ENCODE measurements at regions not wholly inside any gene's neighbourhood (a gene's known extent, or its start where the extent isn't known, plus 50 kb on each side); places are given as distances from the start of the nearest gene placed in this dataset.

GRCh38 chr2:175463169-175463568 is 281.7 kb upstream of the ATP5MC3 start:
- DNase-seq (ENCODE audit: low read depth): no peak

DNA sequence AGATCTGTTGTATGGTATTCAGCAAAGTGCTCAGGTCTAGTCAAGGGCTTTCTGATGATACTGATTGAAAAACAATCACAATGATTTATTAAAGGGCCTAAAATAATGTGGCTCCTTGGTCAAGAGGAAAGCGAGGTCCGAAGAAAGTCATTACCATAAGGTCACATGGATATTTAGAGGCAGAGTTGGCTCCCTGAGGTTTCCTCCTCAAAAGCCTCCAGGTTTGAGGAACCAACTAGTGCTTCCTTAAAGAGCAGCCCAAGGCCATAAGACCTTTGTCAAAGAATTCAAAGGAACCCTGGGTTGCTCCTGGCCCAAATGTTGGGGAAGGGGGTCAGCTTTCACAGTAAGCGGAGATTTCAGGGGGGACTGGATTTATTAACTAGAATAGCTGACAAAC is 280.7 kb upstream of the ATP5MC3 start:
- DNase-seq (ENCODE audit: low read depth): no peak

DNA sequence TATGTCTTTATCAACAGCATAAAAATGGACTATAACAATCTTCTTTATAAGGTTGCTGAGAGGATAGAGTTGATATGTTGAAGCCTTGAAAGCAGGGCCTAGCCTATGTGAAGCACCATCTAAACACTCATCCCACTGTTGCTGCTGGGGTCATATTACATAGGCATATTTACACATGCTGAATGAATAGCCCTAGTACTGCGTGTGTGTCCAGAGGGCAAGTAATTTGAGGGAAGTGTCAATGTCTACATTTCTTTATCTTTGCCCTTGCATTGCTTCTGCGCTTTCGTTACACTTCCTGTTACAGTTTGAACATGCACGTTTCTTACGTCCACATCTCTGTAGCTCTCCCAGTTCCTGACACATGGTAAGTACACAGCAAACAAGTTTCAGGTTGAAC is 280.3 kb upstream of the ATP5MC3 start:
- DNase-seq (ENCODE audit: low read depth): no peak

GRCh38 chr2:175457895-175458448 is 276.5 kb upstream of the ATP5MC3 start:
- no peak for DNase-seq (ENCODE audit: low read depth)

DNA sequence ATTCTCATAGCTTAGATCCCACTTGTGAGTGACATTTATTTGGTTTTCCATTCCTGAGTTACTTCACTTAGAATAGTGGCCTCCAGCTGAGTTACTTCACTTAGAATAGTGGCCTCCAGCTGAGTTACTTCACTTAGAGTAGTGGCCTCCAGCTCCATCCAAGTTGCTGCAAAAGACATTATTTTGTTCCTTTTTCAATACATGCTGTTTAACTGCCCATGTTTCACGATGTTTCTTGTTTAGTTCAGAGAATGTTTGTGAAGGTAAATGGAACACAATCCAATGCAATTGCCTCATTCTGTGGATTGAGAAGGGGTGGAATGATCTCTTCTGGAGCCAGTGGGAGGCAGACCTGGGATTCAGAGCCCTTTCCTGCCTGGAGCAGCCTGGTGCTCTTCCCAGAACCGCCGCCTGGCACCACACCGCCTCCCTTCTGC is 273.5 kb upstream of the ATP5MC3 start:
- DNase-seq (ENCODE audit: low read depth): no peak

DNA sequence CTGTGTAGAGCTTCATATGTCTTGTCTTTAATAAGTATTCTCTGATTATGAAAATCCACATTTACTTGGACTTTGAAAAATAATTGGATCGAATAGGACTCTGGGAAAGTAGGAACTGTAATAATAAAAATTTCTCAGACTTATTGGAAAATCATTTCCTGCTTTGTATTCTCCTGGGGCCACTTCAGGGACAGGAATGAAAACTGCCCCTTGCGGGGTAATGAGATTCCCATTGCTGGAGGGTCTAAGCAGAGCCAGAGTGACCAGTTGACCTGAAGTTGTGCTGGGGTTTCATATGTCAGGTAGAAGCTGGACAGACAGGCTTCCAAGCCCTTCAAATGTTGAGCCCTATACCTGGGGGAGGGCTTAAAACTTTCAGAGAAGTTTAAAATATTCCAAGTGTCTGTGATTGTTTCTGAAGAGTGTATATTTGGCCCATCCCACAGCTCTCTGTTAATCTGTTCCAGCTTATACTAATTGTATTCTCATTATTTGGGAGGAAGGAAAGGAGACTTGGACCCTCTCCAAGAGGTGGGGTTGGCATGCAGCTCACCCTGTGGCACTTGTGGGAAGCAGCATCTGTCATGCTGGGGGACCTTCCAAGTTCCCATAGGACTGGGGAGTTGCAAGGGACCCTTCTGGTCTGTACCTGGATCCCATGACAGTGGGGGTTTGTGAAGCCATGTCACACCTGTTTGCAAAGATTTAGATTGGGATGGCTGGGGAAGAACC is 268.7 kb upstream of the ATP5MC3 start:
- DNase-seq (ENCODE audit: low read depth): no peak

GRCh38 chr2:175449616-175450015 is 268.1 kb upstream of the ATP5MC3 start:
- DNase-seq (ENCODE audit: low read depth): no peak

DNA sequence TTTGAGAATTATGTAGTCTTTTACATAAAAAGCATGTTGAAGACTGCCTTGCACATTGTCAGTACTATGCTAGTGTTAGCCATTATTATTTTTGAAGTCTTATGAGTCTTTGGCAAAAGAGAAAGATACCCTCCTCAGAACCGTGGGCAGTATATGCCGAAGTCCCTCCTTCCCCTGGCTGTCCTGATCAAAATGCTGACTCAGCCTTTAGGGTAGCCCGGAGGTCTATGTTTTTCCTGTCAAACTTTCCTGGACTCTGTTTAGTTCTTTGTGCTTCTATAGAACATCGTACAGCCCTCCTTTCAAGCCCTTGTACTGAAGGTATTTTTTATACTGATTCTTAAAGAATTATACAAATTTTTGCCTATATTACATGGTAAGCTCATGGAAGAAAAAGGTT is 264.7 kb upstream of the ATP5MC3 start:
- DNase-seq (ENCODE audit: low read depth): no peak

DNA sequence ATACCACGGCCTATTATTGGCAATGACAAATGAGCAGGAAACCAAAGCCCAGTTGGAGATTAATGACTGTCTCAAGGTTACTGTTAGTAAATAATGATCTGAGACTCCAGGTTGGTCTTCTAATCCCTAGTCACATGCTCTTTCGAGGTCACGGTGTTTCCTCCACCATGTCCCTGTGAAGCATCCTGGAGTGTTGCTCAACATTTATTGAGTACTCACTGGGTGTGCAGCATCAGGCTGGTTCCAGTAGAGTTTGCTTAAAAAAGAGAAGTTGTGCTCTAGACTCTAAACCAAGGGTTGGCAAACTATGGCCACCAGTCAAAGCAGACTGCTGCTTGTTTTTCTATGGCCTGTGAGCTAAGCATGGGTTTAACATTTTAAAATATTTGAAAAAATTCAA is 263.8 kb upstream of the ATP5MC3 start:
- no peak for DNase-seq (ENCODE audit: low read depth)

DNA sequence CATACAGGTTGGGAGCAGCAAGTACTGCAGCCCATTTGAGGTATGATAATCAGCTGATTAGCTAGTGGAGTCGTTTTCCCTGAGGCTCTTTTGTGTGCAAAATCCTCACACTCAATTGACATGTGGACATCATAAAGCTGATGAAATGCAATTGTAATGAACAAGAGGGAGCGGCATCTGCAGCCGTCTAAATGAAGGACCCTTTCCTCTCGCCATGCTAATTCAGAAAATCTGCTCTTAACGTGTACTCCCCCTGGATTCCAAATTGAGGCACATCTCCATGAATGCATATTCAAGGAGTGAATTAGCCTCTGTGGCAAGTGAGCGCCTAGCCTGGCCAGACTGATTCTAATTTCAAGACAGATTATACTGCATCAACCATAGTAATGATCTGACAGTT is 260.9 kb upstream of the ATP5MC3 start:
- DNase-seq (ENCODE audit: low read depth): no peak

- DNase-seq (ENCODE audit: low read depth): no peak
Measured at GRCh38 chr2:175441181-175441761, 259.8 kb upstream of the ATP5MC3 start.

DNA sequence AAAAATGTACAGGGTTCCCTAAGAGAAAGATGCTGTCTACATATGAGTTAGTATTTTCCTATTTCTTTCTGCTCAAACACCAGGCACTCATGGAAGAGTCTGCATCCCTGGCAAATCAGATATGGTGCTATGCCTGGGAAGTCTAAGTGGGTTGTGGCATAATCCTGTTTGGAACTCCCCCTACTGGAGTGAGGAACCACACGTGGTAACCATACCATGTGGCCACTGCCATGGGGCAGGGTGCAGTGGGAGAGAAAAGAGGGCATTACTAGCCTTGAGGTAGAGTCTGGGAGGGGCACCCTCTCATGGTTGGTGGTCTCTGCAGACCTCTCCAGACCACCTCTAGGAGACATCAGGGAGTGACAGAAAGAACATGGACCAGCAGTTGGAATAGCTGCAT is 257.9 kb upstream of the ATP5MC3 start:
- DNase-seq (ENCODE audit: low read depth): no peak

DNA sequence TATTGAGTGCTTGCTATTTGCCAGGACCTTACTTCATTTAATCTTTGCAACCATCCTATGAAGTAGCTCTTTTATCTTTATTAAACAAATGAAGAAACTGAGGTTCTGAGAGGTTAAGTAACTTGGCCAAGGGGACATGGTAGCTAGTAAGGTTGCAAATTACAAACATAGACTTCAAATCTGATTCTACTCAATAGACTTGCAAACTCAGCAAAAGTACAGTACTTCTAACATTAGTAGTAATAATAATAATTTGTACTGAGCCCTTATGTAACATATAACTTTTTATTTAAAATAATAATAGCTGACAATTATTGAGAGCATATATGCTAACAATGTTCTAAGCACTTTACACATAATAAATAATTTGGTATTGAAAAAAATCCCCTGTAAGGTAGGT is 255.7 kb upstream of the ATP5MC3 start:
- DNase-seq (ENCODE audit: low read depth): no peak

DNA sequence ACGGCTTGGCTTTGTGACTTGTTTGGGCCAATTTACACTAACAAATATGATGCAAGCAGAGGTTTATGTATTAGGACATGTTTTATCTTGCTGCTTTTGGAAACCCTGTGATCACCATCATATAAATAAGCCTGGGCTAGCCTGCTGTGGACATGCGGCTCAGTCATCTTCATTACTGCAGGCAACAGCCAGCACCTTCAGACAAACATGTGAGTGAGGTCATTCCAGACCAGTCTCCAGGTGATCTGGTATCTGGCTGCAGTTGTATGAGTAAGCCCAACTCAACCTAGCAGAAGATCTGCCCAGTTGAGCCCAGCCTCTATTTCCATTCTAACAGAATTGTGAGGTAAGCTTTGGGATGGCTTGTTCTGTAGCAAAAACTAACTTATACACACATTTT is 254.6 kb upstream of the ATP5MC3 start:
- no peak for DNase-seq (ENCODE audit: low read depth)

- no peak for DNase-seq (ENCODE audit: low read depth)
Measured at GRCh38 chr2:175435012-175435411, 253.5 kb upstream of the ATP5MC3 start.

DNA sequence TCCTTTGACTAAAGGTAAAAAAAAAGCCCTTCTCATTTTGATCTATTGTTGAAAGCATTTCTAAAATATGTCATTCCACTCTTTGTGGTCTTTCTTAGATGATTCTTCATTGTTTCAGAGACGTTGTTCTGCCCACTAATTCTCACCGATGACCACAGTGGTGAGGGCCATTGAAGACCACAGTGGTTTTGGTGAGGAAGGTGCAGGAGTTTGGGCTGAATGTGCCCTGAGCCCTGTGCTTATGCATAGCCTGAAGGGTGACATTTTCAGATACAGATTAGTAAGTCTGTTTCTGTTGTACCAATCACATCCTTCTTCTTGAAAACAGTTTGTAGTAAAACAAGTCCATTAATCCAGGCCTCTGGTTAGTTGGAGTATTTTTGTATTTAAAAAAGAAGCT is 251.3 kb upstream of the ATP5MC3 start:
- DNase-seq (ENCODE audit: low read depth): no peak

- DNase-seq (ENCODE audit: low read depth): no peak
Measured at GRCh38 chr2:175432021-175432420, 250.5 kb upstream of the ATP5MC3 start.

GRCh38 chr2:175431101-175431946 is 249.8 kb upstream of the ATP5MC3 start:
- DNase-seq (ENCODE audit: low read depth): no peak

GRCh38 chr2:175430236-175430635 is 248.7 kb upstream of the ATP5MC3 start:
- DNase-seq (ENCODE audit: low read depth): no peak

- DNase-seq (ENCODE audit: low read depth): no peak
Measured at GRCh38 chr2:175418224-175418835, 236.8 kb upstream of the ATP5MC3 start.

- DNase-seq (ENCODE audit: low read depth): peak; percentile 60
Measured at GRCh38 chr2:175414882-175415487, 233.5 kb upstream of the ATP5MC3 start.

Data from stromal cell of bone marrow (primary cell).